B cell (primary cell): ENCODE measurements at regions not wholly inside any gene's neighbourhood (a gene's known extent, or its start where the extent isn't known, plus 50 kb on each side); places are given as distances from the start of the nearest gene placed in this dataset.

Source experiments
- ATAC-seq: fragments of 200-7000 bp; cut with Tn5 transposase; one replicate; pipeline ENCODE4 v1.10.0; 2021; ENCODE audit warnings: low read depth, mild to moderate bottlenecking, moderate number of reproducible peaks, moderate library complexity
- CTCF ChIA-PET: fragments of 350-600 bp; sonication (Branson Sonifier 250); formaldehyde crosslinking; loops from one replicate; lab custom pipeline; 2021; ENCODE audit warnings: antibody characterized with exemption, inconsistent platforms; lab: Charles Lee
- POLR2A ChIA-PET: fragments of 350-600 bp; sonication (Branson Sonifier 250); formaldehyde crosslinking; loops from one replicate; lab custom pipeline; 2021; ENCODE audit warnings: antibody characterized with exemption; lab: Charles Lee
- DNase-seq: peaks from one replicate; pipeline ENCODE4 v3.0.0; 2013
- H2AFZ ChIP-seq: 2 replicates; pipeline ENCODE4 v1.6.1; 2012; ENCODE audit warnings: mild to moderate bottlenecking, low read depth, low read length; ENCODE audit not compliant: insufficient read depth, poor library complexity, severe bottlenecking
- H3K27ac ChIP-seq, 2 donors: 1 replicate in 1 of 2; 2 replicates in 1 of 2; pipeline ENCODE4 v1.5.1; 2012 to 2013; ENCODE audit warnings: low read length in 2 of 2, mild to moderate bottlenecking in 2 of 2, moderate library complexity in 1 of 2
- H3K27me3 ChIP-seq, 4 experiments: fragments of 200-600 bp in 1 of 4; sonication (generic) in 1 of 4; replicated peaks in 1 of 4; 1 replicate in 2 of 4; 2 replicates in 2 of 4; pipeline versions ENCODE4 v1.6.1 to v1.7.0; 2013 to 2016; ENCODE audit warnings: low read length in 3 of 4, mild to moderate bottlenecking in 2 of 4, mixed read lengths in 1 of 4, moderate library complexity in 1 of 4; ENCODE audit not compliant: insufficient read depth in 4 of 4, control insufficient read depth in 3 of 4; ENCODE audit errors: control extremely low read depth in 1 of 4
- H3K36me3 ChIP-seq, 2 experiments: replicated peaks in 1 of 2; 1 replicate in 1 of 2; 2 replicates in 1 of 2; pipeline versions ENCODE4 v1.6.1 to v1.7.1; 2013; ENCODE audit warnings: low read length in 1 of 2; ENCODE audit not compliant: insufficient read depth in 2 of 2, control insufficient read depth in 1 of 2; ENCODE audit errors: control extremely low read depth in 1 of 2, extremely low read depth in 1 of 2
- H3K4me1 ChIP-seq, 2 donors: fragments of 200-600 bp in 1 of 2; sonication (generic) in 1 of 2; 1 replicate in 1 of 2; 2 replicates in 1 of 2; pipeline versions ENCODE4 v1.5.1 to v1.6.1; 2013 to 2017; ENCODE audit warnings: low read length in 2 of 2; ENCODE audit not compliant: control insufficient read depth in 2 of 2, insufficient read depth in 2 of 2
- H3K4me2 ChIP-seq: replicated peaks from 2 replicates; pipeline ENCODE3; 2012; ENCODE audit warnings: mild to moderate bottlenecking, low read depth, low read length; ENCODE audit not compliant: poor library complexity, severe bottlenecking
- H3K4me3 ChIP-seq, 5 experiments: fragments of 200-600 bp in 1 of 5; sonication (generic) in 1 of 5; 1 replicate in 3 of 5; 2 replicates in 2 of 5; pipeline versions ENCODE4 v1.5.1 to v1.7.0; 2011 to 2016; ENCODE audit warnings: low read length in 4 of 5, mild to moderate bottlenecking in 4 of 5, low read depth in 2 of 5, control low read depth in 1 of 5, moderate library complexity in 1 of 5; ENCODE audit not compliant: insufficient read depth in 1 of 5; ENCODE audit errors: control extremely low read depth in 1 of 5, extremely low read depth in 1 of 5
- H3K79me2 ChIP-seq: fragments of 200-600 bp; sonication (generic); one replicate; pipeline ENCODE4 v1.6.0; 2016; ENCODE audit warnings: low read length; ENCODE audit not compliant: control insufficient read depth, insufficient read depth
- H3K9ac ChIP-seq: fragments of 200-600 bp; sonication (generic); 2 replicates; pipeline ENCODE4 v1.6.1; 2017; ENCODE audit warnings: mild to moderate bottlenecking, low read length, moderate library complexity
- H3K9me3 ChIP-seq, 3 donors: one replicate each; pipeline versions ENCODE4 v1.6.1 to v1.7.1; 2013; ENCODE audit warnings: low read length in 2 of 3; ENCODE audit not compliant: control insufficient read depth in 2 of 3, insufficient read depth in 1 of 3; ENCODE audit errors: control extremely low read depth in 1 of 3
- H4K20me1 ChIP-seq: 2 replicates; pipeline ENCODE4 v1.6.0; 2012; ENCODE audit warnings: mild to moderate bottlenecking, low read length; ENCODE audit not compliant: insufficient read depth, control insufficient read depth, poor library complexity, severe bottlenecking
- H3K27ac Mint-ChIP-seq: one replicate; pipeline ENCODE4 v1.8.0; 2021; ENCODE audit warnings: mixed read lengths
- H3K27me3 Mint-ChIP-seq: one replicate; pipeline ENCODE4 v1.8.0; 2021; ENCODE audit warnings: mixed read lengths
- H3K4me1 Mint-ChIP-seq: one replicate; pipeline ENCODE4 v1.8.0; 2021; ENCODE audit warnings: mixed read lengths
- H3K4me3 Mint-ChIP-seq: one replicate; pipeline ENCODE4 v1.8.0; 2021; ENCODE audit warnings: mixed read lengths
- H3K9me3 Mint-ChIP-seq: one replicate; pipeline ENCODE4 v1.8.0; 2022; ENCODE audit warnings: mixed read lengths; ENCODE audit not compliant: insufficient read depth
- CTCF ChIP-seq: fragments of 200-600 bp; IDR thresholded peaks from one replicate; pipeline ENCODE4 v1.8.0; 2022; ENCODE audit warnings: antibody characterized with exemption, mild to moderate bottlenecking
- EZH2 ChIP-seq: IDR thresholded peaks from 2 replicates; pipeline ENCODE4 v1.6.1; 2012; ENCODE audit warnings: borderline replicate concordance, low read depth, mild to moderate bottlenecking, moderate library complexity, low read length; ENCODE audit not compliant: insufficient read depth, poor library complexity, severe bottlenecking
- WGBS: methylation state at CpG from one replicate; pipeline ENCODE4 v1.1.5; 2013; ENCODE audit warnings: missing lambda C conversion rate; ENCODE audit not compliant: insufficient coverage; 5-methylcytosine and 5-hydroxymethylcytosine counted together
- intact Hi-C: fragments of 100-400 bp; cut with micrococcal nuclease; formaldehyde crosslinking; loops from one replicate; pipeline ENCODE4 v1.10.0; 2022

DNA sequence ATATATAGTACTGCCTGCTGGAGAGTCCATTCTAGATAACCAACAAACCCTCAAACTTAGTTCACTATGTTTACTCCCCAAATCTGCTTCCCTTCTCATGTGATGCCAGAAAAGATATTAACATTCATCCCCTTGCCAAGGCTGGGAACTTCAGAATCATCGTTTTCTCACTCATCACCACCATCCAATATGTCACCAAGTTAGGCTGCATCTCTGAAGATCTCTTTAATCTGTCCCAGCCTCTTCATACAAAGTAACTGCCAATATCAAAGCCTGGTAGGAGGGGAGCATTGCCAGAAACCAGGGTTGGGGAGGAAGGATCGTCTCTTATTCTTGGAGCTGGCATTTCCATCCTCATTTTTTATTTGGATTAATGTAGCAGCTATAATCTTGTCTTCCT lies 71.6 kb downstream of the XCL2 start:
- no CpG with 5 or more reads among the region's 2 CpGs for WGBS
- Histone ChIP-seq H3K4me1 (peaks cover 0 to 7% of the 10 kb centered on the region in 2 donors), H3K27ac (no peak overlapping the region), H3K79me2 (no peaks in the 10 kb centered on the region), H4K20me1 (no peaks in the 10 kb centered on the region), H3K9me3 (peaks cover 0 to 7% (median 0%) of the 10 kb centered on the region in 3 donors), H3K36me3 (no peaks in the 10 kb centered on the region), H3K4me2 (no peak overlapping the region), H2AFZ (no peak overlapping the region), H3K27me3 (no peaks in the 10 kb centered on the region), H3K4me3 (no peak overlapping the region), H3K9ac (no peak overlapping the region)
- no peak overlapping the region for H3K27ac Mint-ChIP-seq
- intact Hi-C loops = no loop called here
- POLR2A ChIA-PET = no interaction called here
- ATAC-seq = no peak
- peaks cover 3% of the 10 kb centered on the region for H3K27me3 Mint-ChIP-seq
- H3K9me3 Mint-ChIP-seq = no peaks in the 10 kb centered on the region
- no peak for TF ChIP-seq CTCF
- no peak for TF ChIP-seq EZH2
- no peak for DNase-seq
- CTCF ChIA-PET = interaction anchor here (0.6 kb wide), 1 partner anchor 876 kb away, joined by 5 read pairs; no protein-coding TSS in a partner anchor
- H3K4me3 Mint-ChIP-seq = no peak overlapping the region
- H3K4me1 Mint-ChIP-seq = peaks cover 11% of the 10 kb centered on the region

DNA sequence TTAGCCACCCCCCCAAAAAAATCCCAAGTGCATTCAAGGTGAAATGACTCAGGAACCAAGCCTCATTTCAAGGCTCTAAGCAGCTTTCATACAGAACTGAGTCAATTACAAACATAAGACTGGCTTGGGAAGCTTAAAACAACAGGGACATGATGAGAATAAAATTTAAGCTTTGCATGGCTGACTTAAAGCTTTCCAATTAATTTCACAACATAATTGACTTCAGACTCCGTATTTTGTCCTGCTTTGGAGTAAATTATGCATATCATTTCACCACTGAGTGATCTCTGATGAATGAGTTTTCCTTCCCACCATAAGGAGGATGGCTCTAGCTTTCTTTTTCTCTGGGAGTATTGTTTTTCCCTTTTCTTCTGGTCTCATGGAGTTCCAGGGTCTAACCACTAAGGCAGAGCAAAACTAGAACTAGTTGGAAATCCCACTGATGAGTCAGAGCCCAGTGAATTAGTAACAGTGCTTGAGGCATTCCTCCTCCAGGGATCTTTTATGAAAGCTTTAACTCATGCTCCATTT lies 72.8 kb downstream of the XCL2 start:
- ChIA-PET CTCF (no interaction called here), POLR2A (no interaction called here)
- no peak overlapping the region for H3K4me2 ChIP-seq
- no peak overlapping the region for H2AFZ ChIP-seq
- no peak overlapping the region for H3K9ac ChIP-seq
- H3K79me2 ChIP-seq = no peaks in the 10 kb centered on the region
- H3K4me3 Mint-ChIP-seq = no peak overlapping the region
- DNase-seq (no peak), ATAC-seq (no peak)
- peaks cover 0 to 7% (median 0%) of the 10 kb centered on the region in 3 donors for H3K9me3 ChIP-seq
- WGBS = no CpG with 5 or more reads among the region's 1 CpG
- no peaks in the 10 kb centered on the region for H3K27me3 Mint-ChIP-seq
- H3K27ac Mint-ChIP-seq = no peak overlapping the region
- H3K36me3 ChIP-seq = no peaks in the 10 kb centered on the region
- H3K27me3 ChIP-seq = no peaks in the 10 kb centered on the region
- TF ChIP-seq EZH2 = no peak
- no peak for TF ChIP-seq CTCF
- H3K9me3 Mint-ChIP-seq = no peaks in the 10 kb centered on the region
- intact Hi-C loops = no loop called here
- H3K4me3 ChIP-seq = no peak overlapping the region
- H3K4me1 Mint-ChIP-seq = peaks cover 21% of the 10 kb centered on the region
- no peaks in the 10 kb centered on the region for H4K20me1 ChIP-seq
- no peak overlapping the region for H3K27ac ChIP-seq
- peaks cover 10 to 18% of the 10 kb centered on the region in 2 donors for H3K4me1 ChIP-seq
